ENCODE measurements at regions not wholly inside any gene's neighbourhood (a gene's known extent, or its start where the extent isn't known, plus 50 kb on each side); places are given as distances from the start of the nearest gene placed in this dataset.

GRCh38 chr18:78913395-78913794 lies 66.2 kb upstream of the SALL3 start:
- TF ChIP-seq CTCF (IDR thresholded peaks at IDR 0.05 in 8 of 11, conservative IDR thresholded peaks at IDR 0.05 in 3 of 11): no peak
- TF ChIP-seq POLR2A (IDR thresholded peaks at IDR 0.05): no peak

Data from spleen (tissue), 7 donors.